GM10266 (cell line): ENCODE measurements at regions not wholly inside any gene's neighbourhood (a gene's known extent, or its start where the extent isn't known, plus 50 kb on each side); places are given as distances from the start of the nearest gene placed in this dataset.

Experiments used
- DNase-seq: peaks from one replicate; pipeline ENCODE4 v3.0.0; 2012; ENCODE audit errors: extremely low spot score
- TF ChIP-seq, protein P1 (sequence below): IDR thresholded peaks from 2 replicates; pipeline ENCODE4 v1.5.1; 2012; ENCODE audit warnings: mild to moderate bottlenecking, low read depth; ENCODE audit not compliant: control insufficient read depth, insufficient read depth; ENCODE audit errors: missing control alignments

DNA sequence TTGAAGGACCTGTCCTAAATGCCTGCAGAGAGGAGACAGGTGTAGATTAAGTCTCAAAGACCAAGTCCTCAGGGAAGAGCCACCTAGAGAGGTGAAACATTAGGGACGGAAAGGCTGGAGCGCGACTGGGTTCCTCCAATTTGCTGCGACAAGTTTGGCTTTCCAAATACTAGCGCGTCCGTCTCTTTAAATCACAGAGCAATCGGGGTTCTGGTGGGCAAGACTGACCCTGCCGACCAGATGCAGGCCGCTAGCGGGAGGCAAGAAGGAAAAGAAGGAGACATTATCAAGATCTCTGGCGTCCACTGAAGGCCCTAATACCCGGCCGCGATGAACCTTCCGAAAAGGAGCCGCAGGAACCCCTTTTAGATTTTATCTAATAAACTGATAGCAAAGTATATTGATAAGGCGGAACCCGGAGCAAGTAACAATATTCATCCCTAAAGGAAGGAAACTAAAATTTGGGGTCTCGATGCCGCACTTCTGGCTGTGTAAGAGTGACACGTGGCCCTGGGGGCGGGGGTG lies 128.2 kb upstream of the C11orf58 start:
- TF ChIP-seq, protein P1, sequence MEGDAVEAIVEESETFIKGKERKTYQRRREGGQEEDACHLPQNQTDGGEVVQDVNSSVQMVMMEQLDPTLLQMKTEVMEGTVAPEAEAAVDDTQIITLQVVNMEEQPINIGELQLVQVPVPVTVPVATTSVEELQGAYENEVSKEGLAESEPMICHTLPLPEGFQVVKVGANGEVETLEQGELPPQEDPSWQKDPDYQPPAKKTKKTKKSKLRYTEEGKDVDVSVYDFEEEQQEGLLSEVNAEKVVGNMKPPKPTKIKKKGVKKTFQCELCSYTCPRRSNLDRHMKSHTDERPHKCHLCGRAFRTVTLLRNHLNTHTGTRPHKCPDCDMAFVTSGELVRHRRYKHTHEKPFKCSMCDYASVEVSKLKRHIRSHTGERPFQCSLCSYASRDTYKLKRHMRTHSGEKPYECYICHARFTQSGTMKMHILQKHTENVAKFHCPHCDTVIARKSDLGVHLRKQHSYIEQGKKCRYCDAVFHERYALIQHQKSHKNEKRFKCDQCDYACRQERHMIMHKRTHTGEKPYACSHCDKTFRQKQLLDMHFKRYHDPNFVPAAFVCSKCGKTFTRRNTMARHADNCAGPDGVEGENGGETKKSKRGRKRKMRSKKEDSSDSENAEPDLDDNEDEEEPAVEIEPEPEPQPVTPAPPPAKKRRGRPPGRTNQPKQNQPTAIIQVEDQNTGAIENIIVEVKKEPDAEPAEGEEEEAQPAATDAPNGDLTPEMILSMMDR, result no peak
- DNase-seq, result no peak

DNA sequence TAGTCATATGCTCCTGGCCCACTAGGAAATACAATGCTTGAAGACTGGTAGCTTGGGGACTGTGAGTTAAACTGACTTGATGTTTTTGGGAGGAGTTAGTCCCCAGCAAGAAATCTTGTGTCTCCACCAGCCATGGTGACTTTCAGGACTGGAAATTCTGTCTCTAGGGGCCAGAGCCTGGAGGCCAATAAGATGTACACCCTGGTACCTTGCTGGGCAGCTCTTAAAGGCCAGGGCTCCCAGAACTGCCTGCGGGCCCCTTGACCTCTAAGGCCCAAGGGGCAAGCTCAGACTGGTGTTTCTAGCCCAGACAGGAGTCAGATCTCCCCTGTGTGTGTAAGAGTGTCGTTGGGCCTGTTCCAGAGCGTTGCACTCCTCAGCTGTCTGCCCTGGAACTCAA lies 128.7 kb upstream of the C11orf58 start:
- TF ChIP-seq, protein P1, result no peak
- DNase-seq, result no peak

DNA sequence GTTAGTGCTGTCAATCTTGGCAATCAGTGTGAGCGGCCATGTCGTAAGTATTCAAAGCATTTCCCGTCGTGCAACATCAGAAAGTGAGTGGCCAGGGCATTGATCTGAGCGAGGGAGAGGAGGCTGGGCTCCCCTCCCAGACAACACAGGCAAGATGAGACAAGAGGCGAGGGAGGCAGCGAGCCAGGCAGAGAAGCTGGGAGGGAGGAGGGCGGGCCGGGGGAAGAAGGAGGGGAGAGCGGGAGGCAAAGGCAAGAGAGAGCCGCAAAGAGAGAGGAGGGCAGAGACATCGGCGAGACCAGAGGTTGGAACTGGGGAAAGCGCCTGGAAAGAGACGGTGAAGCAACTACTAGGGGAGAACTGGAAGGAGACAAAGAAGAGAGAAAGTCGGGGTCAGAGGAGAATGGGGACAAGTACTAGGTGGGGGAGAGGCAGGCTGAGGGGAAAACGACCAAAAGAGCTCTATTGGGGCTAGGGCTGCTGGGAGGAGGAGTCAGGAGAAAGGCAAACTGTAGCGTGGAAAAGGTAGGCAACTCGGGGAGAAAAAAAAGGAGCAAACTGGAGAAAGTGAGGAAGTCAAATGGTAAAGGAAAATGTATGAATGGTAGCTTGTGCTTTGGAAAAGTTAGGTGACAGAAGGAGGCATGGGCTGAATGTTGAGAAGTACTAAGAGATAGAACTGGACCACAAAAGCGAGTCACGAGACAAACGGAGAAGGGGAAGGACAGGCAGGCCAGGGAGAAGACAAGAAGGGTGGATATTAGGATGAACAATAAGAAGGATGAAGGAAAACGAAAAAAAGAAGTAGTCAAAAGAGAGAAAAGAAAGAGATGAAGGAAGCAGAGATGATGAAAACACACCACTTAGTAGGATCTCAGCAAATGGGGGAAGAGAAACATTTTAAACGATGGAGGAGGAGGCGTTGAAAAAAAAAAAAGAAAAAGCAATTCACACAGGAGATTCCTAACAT lies 130.5 kb upstream of the C11orf58 start:
- peak; percentile 25 for DNase-seq

DNA sequence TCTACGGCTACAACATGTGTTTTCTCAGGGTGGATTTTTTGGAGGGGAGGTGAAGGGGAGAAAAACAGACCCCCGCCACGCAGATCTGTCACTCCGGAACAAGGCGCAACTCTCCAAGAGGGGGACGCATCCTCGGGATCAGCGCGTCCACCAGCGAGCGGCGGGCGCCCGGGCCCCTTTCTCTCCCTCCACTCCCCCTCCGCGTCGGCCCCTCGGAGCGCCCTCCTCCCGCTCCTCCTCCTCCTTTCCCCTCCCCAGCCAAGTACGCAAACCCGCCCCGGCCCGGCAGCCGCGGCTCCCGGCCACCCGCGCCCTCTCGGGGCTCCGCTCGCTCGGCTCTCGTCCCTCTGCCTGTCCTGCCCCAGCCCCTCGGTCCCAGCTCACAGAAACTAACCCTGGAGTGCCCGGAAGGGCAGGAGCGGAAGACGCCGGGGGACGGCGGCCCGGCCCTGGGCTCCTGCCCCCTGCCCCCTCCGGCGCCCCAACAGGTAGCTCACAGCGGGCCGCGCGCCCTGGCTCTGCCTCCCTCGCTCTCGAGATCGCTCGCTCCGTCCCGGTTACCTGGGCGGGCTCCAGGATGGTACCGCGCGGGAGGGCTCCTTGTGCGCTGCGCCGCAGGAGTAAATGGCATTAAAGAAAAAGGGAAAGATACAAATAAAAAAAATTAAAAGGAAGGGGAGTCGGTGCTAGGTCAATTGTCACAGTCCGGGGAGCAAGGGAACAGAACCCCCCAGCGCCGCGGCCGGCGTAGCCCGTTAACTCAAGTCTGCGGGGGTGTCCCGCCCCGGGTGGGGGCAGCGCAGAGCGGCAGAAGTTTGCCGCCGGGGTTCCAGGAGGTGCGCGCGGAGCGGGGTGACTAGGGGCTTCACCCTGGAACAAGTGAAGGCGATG lies 131.4 kb upstream of the C11orf58 start:
- peak; percentile 19 for DNase-seq

More for the DNA sequence above, 130.5 kb upstream of the C11orf58 start:
- TF ChIP-seq, protein P1, result no peak

DNA sequence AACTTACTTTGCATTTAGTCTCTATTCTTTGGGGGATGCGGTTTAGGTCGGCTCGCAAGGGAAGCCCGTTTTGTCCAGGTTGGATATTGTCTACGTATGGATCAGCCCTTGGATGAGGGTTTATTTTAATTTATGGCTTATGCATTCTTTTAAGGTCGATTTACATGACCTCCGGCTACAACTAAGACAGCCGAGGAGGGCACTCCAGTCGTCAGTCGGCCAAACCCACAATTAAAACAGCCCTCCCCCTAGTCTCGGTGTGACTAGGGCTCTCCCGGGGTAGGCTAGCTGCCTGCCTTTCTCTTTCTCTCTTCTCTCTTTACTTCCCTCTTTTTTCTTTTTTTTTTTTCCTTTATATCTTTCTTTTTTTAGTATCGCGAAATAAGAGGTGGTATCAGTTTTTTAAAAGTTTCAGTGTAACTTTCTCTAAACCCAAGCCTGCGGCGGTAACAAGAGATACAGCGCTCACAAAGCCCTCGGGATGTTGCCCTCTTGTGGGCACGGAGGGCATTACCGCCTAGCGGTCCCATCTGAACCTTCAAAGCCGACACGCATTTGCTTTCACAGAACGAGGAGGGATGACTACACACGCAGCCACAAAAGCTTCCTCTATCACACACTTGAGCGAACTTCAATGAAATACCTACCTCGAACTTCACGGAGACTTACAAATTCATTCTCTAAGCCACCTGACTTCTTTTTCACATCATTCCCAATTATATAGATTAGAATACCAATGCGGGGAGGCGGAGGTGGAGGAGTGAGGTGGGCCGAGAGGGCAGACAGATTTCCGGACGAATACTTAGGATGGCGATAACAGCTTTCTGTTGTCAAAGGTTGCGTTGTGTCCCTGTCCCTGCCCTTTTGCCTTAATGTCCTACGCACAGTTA lies 132.3 kb upstream of the C11orf58 start:
- TF ChIP-seq, protein P1, result peak; percentile 92
- DNase-seq, result peak; percentile 93

More for the DNA sequence above, 131.4 kb upstream of the C11orf58 start:
- TF ChIP-seq, protein P1, result no peak

DNA sequence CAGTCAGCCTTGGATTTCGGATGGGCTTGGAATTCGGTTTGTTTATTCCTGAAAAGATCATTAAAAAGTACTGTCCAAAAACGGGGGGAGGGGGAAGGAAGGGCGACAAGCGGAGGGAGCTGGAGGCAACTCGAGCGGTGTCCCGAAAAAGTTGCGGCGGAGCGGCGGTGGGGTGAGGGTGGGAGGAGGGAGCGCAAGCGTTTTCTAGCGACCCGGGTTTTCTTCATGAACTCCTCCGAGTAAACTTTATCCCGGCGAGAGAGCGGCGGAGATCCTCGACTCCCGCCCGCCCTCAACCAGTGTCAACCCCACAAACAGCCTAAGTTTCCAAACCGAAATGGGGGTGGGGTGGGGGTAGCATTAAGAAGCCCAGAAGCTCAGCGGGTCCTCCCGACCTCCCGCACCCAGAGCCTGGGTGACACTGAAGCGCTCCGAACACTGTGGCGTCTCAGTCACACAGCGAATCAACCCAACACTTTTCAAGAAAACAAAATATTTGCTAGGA lies 133.0 kb upstream of the C11orf58 start:
- TF ChIP-seq, protein P1, result no peak
- DNase-seq, result peak; percentile 26
